ENCODE measurements at regions not wholly inside any gene's neighbourhood (a gene's known extent, or its start where the extent isn't known, plus 50 kb on each side); places are given as distances from the start of the nearest gene placed in this dataset.
"Not testable (repeated sequence)": the region's sequence is repeated elsewhere in the genome, so short reads cannot be mapped to it uniquely, and the experiment has no call there.

- TF ChIP-seq CTCF (IDR thresholded peaks at IDR 0.05; ENCODE audit: control insufficient read depth, insufficient read depth, low read depth, low read length, missing control alignments): no peak
- H3K4me3 ChIP-seq (ENCODE audit: control insufficient read depth, low read depth, low read length): no peak overlapping the region
- no peak for DNase-seq (ENCODE audit: low read depth)
These were observed 705.9 kb upstream of the NCAM2 start for GRCh38 chr21:20292280-20292679.

- H3K4me3 ChIP-seq (ENCODE audit: control insufficient read depth, low read depth, low read length); DNase-seq (ENCODE audit: low read depth): not testable (repeated sequence)
These were observed 705.4 kb upstream of the NCAM2 start for GRCh38 chr21:20292854-20293253.

- H3K4me3 ChIP-seq (ENCODE audit: control insufficient read depth, low read depth, low read length): no peak overlapping the region
- DNase-seq (ENCODE audit: low read depth): no peak
- TF ChIP-seq CTCF (IDR thresholded peaks at IDR 0.05; ENCODE audit: control insufficient read depth, insufficient read depth, low read depth, low read length, missing control alignments): no peak
These were observed 696.8 kb upstream of the NCAM2 start for GRCh38 chr21:20301395-20301794.

GRCh38 chr21:20302084-20302483 lies 696.1 kb upstream of the NCAM2 start:
- no peak for TF ChIP-seq CTCF (IDR thresholded peaks at IDR 0.05; ENCODE audit: control insufficient read depth, insufficient read depth, low read depth, low read length, missing control alignments)
- no peak overlapping the region for H3K4me3 ChIP-seq (ENCODE audit: control insufficient read depth, low read depth, low read length)
- no peak for DNase-seq (ENCODE audit: low read depth)

- no peak for DNase-seq (ENCODE audit: low read depth)
- no peak overlapping the region for H3K4me3 ChIP-seq (ENCODE audit: control insufficient read depth, low read depth, low read length)
- TF ChIP-seq CTCF (IDR thresholded peaks at IDR 0.05; ENCODE audit: control insufficient read depth, insufficient read depth, low read depth, low read length, missing control alignments): no peak
These were observed 691.4 kb upstream of the NCAM2 start for GRCh38 chr21:20306836-20307235.

GRCh38 chr21:20308586-20309315 lies 689.5 kb upstream of the NCAM2 start:
- TF ChIP-seq CTCF (IDR thresholded peaks at IDR 0.05; ENCODE audit: control insufficient read depth, insufficient read depth, low read depth, low read length, missing control alignments): no peak
- no peak for DNase-seq (ENCODE audit: low read depth)
- no peak overlapping the region for H3K4me3 ChIP-seq (ENCODE audit: control insufficient read depth, low read depth, low read length)

- DNase-seq (ENCODE audit: low read depth): no peak
- H3K4me3 ChIP-seq (ENCODE audit: control insufficient read depth, low read depth, low read length): no peak overlapping the region
- no peak for TF ChIP-seq CTCF (IDR thresholded peaks at IDR 0.05; ENCODE audit: control insufficient read depth, insufficient read depth, low read depth, low read length, missing control alignments)
These were observed 686.9 kb upstream of the NCAM2 start for GRCh38 chr21:20311234-20311787.
